Nephron progenitor cell (in vitro differentiated cells): ENCODE measurements at regions not wholly inside any gene's neighbourhood (a gene's known extent, or its start where the extent isn't known, plus 50 kb on each side); places are given as distances from the start of the nearest gene placed in this dataset.
"Not testable (repeated sequence)": the region's sequence is repeated elsewhere in the genome, so short reads cannot be mapped to it uniquely, and the experiment has no call there.

Experiments
- DNase-seq: peaks from one replicate; pipeline ENCODE4 v3.0.0; 2021
- H3K27ac Mint-ChIP-seq: 2 replicates; pipeline ENCODE4 v1.8.0; 2021; ENCODE audit warnings: mild to moderate bottlenecking, moderate library complexity, mixed read lengths
- H3K27me3 Mint-ChIP-seq: 2 replicates; pipeline ENCODE4 v1.8.0; 2021; ENCODE audit warnings: mild to moderate bottlenecking, low read depth, mixed read lengths; ENCODE audit not compliant: poor library complexity
- H3K36me3 Mint-ChIP-seq: 2 replicates; pipeline ENCODE4 v1.8.0; 2021; ENCODE audit warnings: low read depth, mixed read lengths
- H3K4me1 Mint-ChIP-seq: 2 replicates; pipeline ENCODE4 v1.8.0; 2021; ENCODE audit warnings: mixed read lengths
- H3K4me3 Mint-ChIP-seq: 2 replicates; pipeline ENCODE4 v1.8.0; 2021; ENCODE audit warnings: mild to moderate bottlenecking, moderate library complexity, mixed read lengths
- H3K9me3 Mint-ChIP-seq: 2 replicates; pipeline ENCODE4 v1.8.0; 2021; ENCODE audit warnings: mild to moderate bottlenecking, moderate library complexity, mixed read lengths
- CTCF ChIP-seq: fragments of 200-600 bp; sonication (generic); IDR thresholded peaks from 2 replicates; pipeline ENCODE4 v1.5.0; 2021; ENCODE audit warnings: antibody characterized with exemption

- H3K36me3 Mint-ChIP-seq: peaks cover 4% of the 10 kb centered on the region
- DNase-seq: no peak
- TF ChIP-seq CTCF: no peak
- H3K4me1 Mint-ChIP-seq: peaks cover 68% of the 10 kb centered on the region
- H3K27me3 Mint-ChIP-seq: peaks cover 10% of the 10 kb centered on the region
- H3K4me3 Mint-ChIP-seq: peak overlapping the region; percentile 39
- peak overlapping the region; percentile 95 for H3K27ac Mint-ChIP-seq
- H3K9me3 Mint-ChIP-seq: peaks cover 11% of the 10 kb centered on the region
Observed at GRCh38 chr18:63062246-63062645, 257.3 kb downstream of the BCL2 start.

GRCh38 chr18:63061303-63061702 is 258.3 kb downstream of the BCL2 start:
- Mint-ChIP-seq H3K4me3 (no peak overlapping the region), H3K27ac (no peak overlapping the region), H3K36me3 (peaks cover 4% of the 10 kb centered on the region), H3K4me1 (peaks cover 77% of the 10 kb centered on the region), H3K27me3 (peaks cover 10% of the 10 kb centered on the region), H3K9me3 (peaks cover 11% of the 10 kb centered on the region)
- no peak for DNase-seq
- TF ChIP-seq CTCF: no peak

- no peak for TF ChIP-seq CTCF
- DNase-seq: peak; percentile 15
- peaks cover 7% of the 10 kb centered on the region for H3K9me3 Mint-ChIP-seq
- H3K4me1 Mint-ChIP-seq: peaks cover 78% of the 10 kb centered on the region
- H3K27me3 Mint-ChIP-seq: peaks cover 8% of the 10 kb centered on the region
- H3K4me3 Mint-ChIP-seq: no peak overlapping the region
- peaks cover 4% of the 10 kb centered on the region for H3K36me3 Mint-ChIP-seq
- H3K27ac Mint-ChIP-seq: peak overlapping the region; percentile 42
Observed at GRCh38 chr18:63058521-63058920, 261.0 kb downstream of the BCL2 start.

- Mint-ChIP-seq H3K4me3 (no peak overlapping the region), H3K27me3 (peaks cover 11% of the 10 kb centered on the region), H3K9me3 (peaks cover 3% of the 10 kb centered on the region), H3K4me1 (peaks cover 76% of the 10 kb centered on the region), H3K27ac (no peak overlapping the region), H3K36me3 (peaks cover 4% of the 10 kb centered on the region)
- no peak for DNase-seq
- no peak for TF ChIP-seq CTCF
Observed at GRCh38 chr18:63057707-63058106, 261.9 kb downstream of the BCL2 start.

GRCh38 chr18:63054901-63055584 is 264.5 kb downstream of the BCL2 start:
- H3K4me3 Mint-ChIP-seq: peak overlapping the region; percentile 7
- no peak for TF ChIP-seq CTCF
- H3K27me3 Mint-ChIP-seq: peaks cover 12% of the 10 kb centered on the region
- DNase-seq: no peak
- peak overlapping the region; percentile 84 for H3K27ac Mint-ChIP-seq
- peaks cover 79% of the 10 kb centered on the region for H3K4me1 Mint-ChIP-seq
- no peaks in the 10 kb centered on the region for H3K9me3 Mint-ChIP-seq
- no peaks in the 10 kb centered on the region for H3K36me3 Mint-ChIP-seq

- Mint-ChIP-seq H3K27ac (no peak overlapping the region), H3K36me3 (no peaks in the 10 kb centered on the region), H3K4me1 (peaks cover 60% of the 10 kb centered on the region), H3K4me3 (no peak overlapping the region), H3K27me3 (peaks cover 10% of the 10 kb centered on the region), H3K9me3 (no peaks in the 10 kb centered on the region)
- DNase-seq: no peak
- no peak for TF ChIP-seq CTCF
Observed at GRCh38 chr18:63051928-63052327, 267.6 kb downstream of the BCL2 start.

- not testable (repeated sequence) for H3K4me3 Mint-ChIP-seq, H3K36me3 Mint-ChIP-seq, H3K9me3 Mint-ChIP-seq, H3K27ac Mint-ChIP-seq, DNase-seq
- Mint-ChIP-seq H3K27me3 (peaks cover 15% of the 10 kb centered on the region), H3K4me1 (peaks cover 49% of the 10 kb centered on the region)
Observed at GRCh38 chr18:63050667-63051395, 268.7 kb downstream of the BCL2 start.
